ENCODE measurements at regions not wholly inside any gene's neighbourhood (a gene's known extent, or its start where the extent isn't known, plus 50 kb on each side); places are given as distances from the start of the nearest gene placed in this dataset.

DNA sequence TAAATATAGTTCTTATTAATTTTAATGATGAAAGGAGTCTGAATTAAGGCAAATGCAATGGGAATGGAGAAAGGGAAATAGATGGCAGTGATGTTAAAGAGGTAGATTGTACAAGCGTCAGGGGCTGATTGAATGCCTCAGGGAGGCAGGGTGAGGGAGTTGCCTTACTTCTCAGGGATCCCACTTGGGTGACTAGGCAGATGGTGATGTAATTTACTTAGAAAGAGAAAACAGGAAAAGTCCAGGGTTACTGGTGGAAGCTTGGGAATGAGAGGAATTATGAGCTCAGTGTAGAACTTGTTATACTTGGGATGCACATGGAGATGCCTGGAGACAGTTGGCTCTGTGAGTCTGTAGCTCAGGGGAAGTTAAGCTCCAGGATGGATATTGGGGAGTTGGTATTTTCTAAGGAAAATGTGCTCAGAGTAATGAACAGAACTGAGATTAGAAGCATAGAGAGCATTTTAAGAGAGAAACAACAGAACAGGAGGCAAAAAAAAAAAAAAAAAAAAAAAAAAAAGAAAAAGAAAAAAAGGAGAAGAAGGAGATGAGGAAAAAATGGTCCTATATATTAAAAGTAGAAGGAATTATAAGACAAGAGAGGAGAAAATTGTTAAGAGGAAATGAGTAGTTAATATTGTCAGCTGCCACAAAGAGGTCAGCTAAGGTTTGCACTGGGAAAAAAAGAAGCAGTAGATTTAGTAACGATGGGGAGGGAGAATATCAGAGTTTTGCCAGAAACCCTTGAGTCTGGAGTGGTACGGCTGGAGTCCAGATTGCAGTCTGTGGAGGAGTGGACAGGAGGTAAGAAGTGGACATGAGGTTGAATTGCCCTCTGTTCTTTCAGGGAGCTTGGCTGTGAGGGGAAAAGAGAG, 88.0 kb upstream of the ELL2 start:
- TF ChIP-seq, protein P1, sequence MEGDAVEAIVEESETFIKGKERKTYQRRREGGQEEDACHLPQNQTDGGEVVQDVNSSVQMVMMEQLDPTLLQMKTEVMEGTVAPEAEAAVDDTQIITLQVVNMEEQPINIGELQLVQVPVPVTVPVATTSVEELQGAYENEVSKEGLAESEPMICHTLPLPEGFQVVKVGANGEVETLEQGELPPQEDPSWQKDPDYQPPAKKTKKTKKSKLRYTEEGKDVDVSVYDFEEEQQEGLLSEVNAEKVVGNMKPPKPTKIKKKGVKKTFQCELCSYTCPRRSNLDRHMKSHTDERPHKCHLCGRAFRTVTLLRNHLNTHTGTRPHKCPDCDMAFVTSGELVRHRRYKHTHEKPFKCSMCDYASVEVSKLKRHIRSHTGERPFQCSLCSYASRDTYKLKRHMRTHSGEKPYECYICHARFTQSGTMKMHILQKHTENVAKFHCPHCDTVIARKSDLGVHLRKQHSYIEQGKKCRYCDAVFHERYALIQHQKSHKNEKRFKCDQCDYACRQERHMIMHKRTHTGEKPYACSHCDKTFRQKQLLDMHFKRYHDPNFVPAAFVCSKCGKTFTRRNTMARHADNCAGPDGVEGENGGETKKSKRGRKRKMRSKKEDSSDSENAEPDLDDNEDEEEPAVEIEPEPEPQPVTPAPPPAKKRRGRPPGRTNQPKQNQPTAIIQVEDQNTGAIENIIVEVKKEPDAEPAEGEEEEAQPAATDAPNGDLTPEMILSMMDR (IDR thresholded peaks at IDR 0.05): no peak
- TF ChIP-seq POLR2A (IDR thresholded peaks at IDR 0.05): no peak

All from stomach (tissue), 4 donors.